Liver (tissue), 8 donors: ENCODE measurements at regions not wholly inside any gene's neighbourhood (a gene's known extent, or its start where the extent isn't known, plus 50 kb on each side); places are given as distances from the start of the nearest gene placed in this dataset.

Experiments
- DNase-seq: peaks from one replicate; pipeline ENCODE4 v3.0.0-alpha.2; 2017; ENCODE audit warnings: low spot score
- H3K27ac ChIP-seq, 2 donors: one replicate each; pipeline ENCODE4 v1.7.0; 2013; ENCODE audit warnings: inconsistent platforms in 2 of 2, low read length in 2 of 2, control low read depth in 1 of 2, low read depth in 1 of 2, mild to moderate bottlenecking in 1 of 2
- H3K27me3 ChIP-seq, 4 donors: one replicate each; pipeline versions ENCODE4 v1.6.1 to v1.7.0; 2013; ENCODE audit warnings: low read length in 3 of 4, inconsistent platforms in 1 of 4, mild to moderate bottlenecking in 1 of 4, moderate library complexity in 1 of 4; ENCODE audit not compliant: control insufficient read depth in 4 of 4, insufficient read depth in 4 of 4
- H3K36me3 ChIP-seq, 4 donors: one replicate each; pipeline versions ENCODE4 v1.6.1 to v1.7.0; 2013; ENCODE audit warnings: low read length in 3 of 4, mild to moderate bottlenecking in 3 of 4, low read depth in 1 of 4, moderate library complexity in 1 of 4; ENCODE audit not compliant: control insufficient read depth in 4 of 4, insufficient read depth in 3 of 4
- H3K4me1 ChIP-seq, 4 donors: one replicate each; pipeline versions ENCODE4 v1.6.1 to v1.7.0; 2013; ENCODE audit warnings: low read length in 3 of 4, mild to moderate bottlenecking in 3 of 4, moderate library complexity in 1 of 4; ENCODE audit not compliant: control insufficient read depth in 4 of 4, insufficient read depth in 4 of 4
- H3K4me3 ChIP-seq, 3 donors: one replicate each; pipeline versions ENCODE4 v1.6.1 to v1.7.0; 2013; ENCODE audit warnings: low read length in 3 of 3, control low read depth in 1 of 3, low read depth in 1 of 3, mild to moderate bottlenecking in 1 of 3
- H3K9ac ChIP-seq, 2 donors: one replicate each; pipeline ENCODE4 v1.7.0; 2013; ENCODE audit warnings: low read length in 2 of 2, mild to moderate bottlenecking in 2 of 2, moderate library complexity in 2 of 2, control low read depth in 1 of 2, low read depth in 1 of 2
- H3K9me3 ChIP-seq, 4 donors: one replicate each; pipeline versions ENCODE4 v1.6.1 to v1.7.0; 2013; ENCODE audit warnings: low read length in 3 of 4; ENCODE audit not compliant: control insufficient read depth in 4 of 4
- EGR1 ChIP-seq, 2 donors: IDR thresholded peaks; 2 replicates each; pipeline ENCODE4 v1.6.1; 2016 to 2018; ENCODE audit warnings: antibody characterized with exemption in 2 of 2, low read depth in 2 of 2
- FOXA1 ChIP-seq: IDR thresholded peaks from 2 replicates; pipeline ENCODE4 v1.6.1; 2016; ENCODE audit warnings: antibody characterized with exemption
- FOXA2 ChIP-seq: IDR thresholded peaks from 2 replicates; pipeline ENCODE4 v1.6.1; 2016; ENCODE audit warnings: antibody characterized with exemption
- GABPA ChIP-seq, 2 donors: IDR thresholded peaks in 1 of 2; conservative IDR thresholded peaks in 1 of 2; 2 replicates each; pipeline ENCODE4 v1.6.1; 2016; ENCODE audit warnings: antibody characterized with exemption in 2 of 2, mild to moderate bottlenecking in 1 of 2, moderate library complexity in 1 of 2
- HNF4A ChIP-seq, 2 donors: conservative IDR thresholded peaks; 2 replicates each; pipeline ENCODE4 v1.6.1; 2016; ENCODE audit warnings: antibody characterized with exemption in 2 of 2, mild to moderate bottlenecking in 2 of 2
- HNF4G ChIP-seq: IDR thresholded peaks from 2 replicates; pipeline ENCODE4 v1.6.1; 2016; ENCODE audit warnings: antibody characterized with exemption
- JUND ChIP-seq, 2 donors: IDR thresholded peaks; 2 replicates each; pipeline ENCODE4 v1.6.1; 2016; ENCODE audit warnings: antibody characterized with exemption in 2 of 2
- NR2F2 ChIP-seq: IDR thresholded peaks from 2 replicates; pipeline ENCODE4 v1.6.1; 2016; ENCODE audit warnings: antibody characterized with exemption
- RAD21 ChIP-seq, 2 donors: IDR thresholded peaks; 2 replicates each; pipeline ENCODE4 v1.6.1; 2016; ENCODE audit warnings: antibody characterized with exemption in 2 of 2, mild to moderate bottlenecking in 2 of 2
- RXRA ChIP-seq, 2 donors: IDR thresholded peaks; 2 replicates each; pipeline ENCODE4 v1.6.1; 2017 to 2018; ENCODE audit warnings: antibody characterized with exemption in 2 of 2, mild to moderate bottlenecking in 1 of 2
- SP1 ChIP-seq: IDR thresholded peaks from 2 replicates; pipeline ENCODE4 v1.6.1; 2018; ENCODE audit warnings: antibody characterized with exemption, mild to moderate bottlenecking
- TAF1 ChIP-seq: conservative IDR thresholded peaks from 2 replicates; pipeline ENCODE4 v1.6.1; 2016; ENCODE audit warnings: antibody characterized with exemption, mild to moderate bottlenecking
- YY1 ChIP-seq: IDR thresholded peaks from 2 replicates; pipeline ENCODE4 v1.6.1; 2016; ENCODE audit warnings: antibody characterized with exemption, mild to moderate bottlenecking
- WGBS: extraction: QIAGEN DNeasy Blood & Tissue Kit; methylation state at CpG from one replicate; pipeline ENCODE4 v1.1.7; 2013; 5-methylcytosine and 5-hydroxymethylcytosine counted together
- TF ChIP-seq, protein P1 (sequence below): IDR thresholded peaks from 2 replicates; pipeline ENCODE4 v1.6.1; 2016; ENCODE audit warnings: antibody characterized with exemption
- TF ChIP-seq, protein P2 (sequence below): IDR thresholded peaks from 2 replicates; pipeline ENCODE4 v1.6.1; 2016; ENCODE audit warnings: antibody characterized with exemption
- TF ChIP-seq, protein P3 (sequence below): IDR thresholded peaks from 2 replicates; pipeline ENCODE4 v1.6.1; 2016; ENCODE audit warnings: antibody characterized with exemption, mild to moderate bottlenecking
- TF ChIP-seq, protein P4 (sequence below): fragments of 150-350 bp; IDR thresholded peaks from 2 replicates; pipeline ENCODE4 v1.5.1; 2017; ENCODE audit warnings: improper control_type of control experiment, low read depth, low read length; ENCODE audit not compliant: missing input control
- TF ChIP-seq, protein P5 (sequence below): IDR thresholded peaks from 2 replicates; pipeline ENCODE4 v1.6.1; 2016; ENCODE audit warnings: antibody characterized with exemption
- donor health status: healthy.
- donor health status: healthy.
- donor health status: healthy.
- donor health status: healthy.
- donor health status: healthy.

DNA sequence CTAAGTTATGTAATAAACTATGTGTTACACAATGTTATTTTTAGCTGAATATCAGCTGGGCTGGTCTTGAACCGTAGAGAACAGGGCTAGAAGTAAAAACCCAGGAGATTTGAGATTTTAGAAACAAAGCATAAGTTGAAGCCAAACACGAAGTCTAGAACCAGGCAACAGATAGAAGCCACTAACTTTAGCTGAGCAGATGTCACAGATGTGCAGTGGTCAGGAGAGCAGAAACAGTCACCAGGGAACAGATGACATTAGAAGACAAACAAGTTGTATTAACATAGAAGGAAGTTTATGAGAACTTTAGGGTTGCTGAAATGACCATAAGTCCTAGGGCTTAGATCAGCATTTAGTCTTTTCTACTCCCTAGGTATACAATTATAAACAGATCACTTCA is 731.0 kb downstream of the ZNF385D start:
- TF ChIP-seq GABPA (IDR thresholded peaks at IDR 0.05 in 1 of 2, conservative IDR thresholded peaks at IDR 0.05 in 1 of 2) (no peak), HNF4A (conservative IDR thresholded peaks at IDR 0.05) (no peak), FOXA2 (no peak), SP1 (no peak), RAD21 (IDR thresholded peaks at IDR 0.05) (no peak), JUND (IDR thresholded peaks at IDR 0.05) (no peak), NR2F2 (no peak)
- TF ChIP-seq, protein P1, sequence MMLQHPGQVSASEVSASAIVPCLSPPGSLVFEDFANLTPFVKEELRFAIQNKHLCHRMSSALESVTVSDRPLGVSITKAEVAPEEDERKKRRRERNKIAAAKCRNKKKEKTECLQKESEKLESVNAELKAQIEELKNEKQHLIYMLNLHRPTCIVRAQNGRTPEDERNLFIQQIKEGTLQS: no peak
- TF ChIP-seq, protein P2, sequence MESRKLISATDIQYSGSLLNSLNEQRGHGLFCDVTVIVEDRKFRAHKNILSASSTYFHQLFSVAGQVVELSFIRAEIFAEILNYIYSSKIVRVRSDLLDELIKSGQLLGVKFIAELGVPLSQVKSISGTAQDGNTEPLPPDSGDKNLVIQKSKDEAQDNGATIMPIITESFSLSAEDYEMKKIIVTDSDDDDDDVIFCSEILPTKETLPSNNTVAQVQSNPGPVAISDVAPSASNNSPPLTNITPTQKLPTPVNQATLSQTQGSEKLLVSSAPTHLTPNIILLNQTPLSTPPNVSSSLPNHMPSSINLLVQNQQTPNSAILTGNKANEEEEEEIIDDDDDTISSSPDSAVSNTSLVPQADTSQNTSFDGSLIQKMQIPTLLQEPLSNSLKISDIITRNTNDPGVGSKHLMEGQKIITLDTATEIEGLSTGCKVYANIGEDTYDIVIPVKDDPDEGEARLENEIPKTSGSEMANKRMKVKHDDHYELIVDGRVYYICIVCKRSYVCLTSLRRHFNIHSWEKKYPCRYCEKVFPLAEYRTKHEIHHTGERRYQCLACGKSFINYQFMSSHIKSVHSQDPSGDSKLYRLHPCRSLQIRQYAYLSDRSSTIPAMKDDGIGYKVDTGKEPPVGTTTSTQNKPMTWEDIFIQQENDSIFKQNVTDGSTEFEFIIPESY: no peak
- TF ChIP-seq, protein P3, sequence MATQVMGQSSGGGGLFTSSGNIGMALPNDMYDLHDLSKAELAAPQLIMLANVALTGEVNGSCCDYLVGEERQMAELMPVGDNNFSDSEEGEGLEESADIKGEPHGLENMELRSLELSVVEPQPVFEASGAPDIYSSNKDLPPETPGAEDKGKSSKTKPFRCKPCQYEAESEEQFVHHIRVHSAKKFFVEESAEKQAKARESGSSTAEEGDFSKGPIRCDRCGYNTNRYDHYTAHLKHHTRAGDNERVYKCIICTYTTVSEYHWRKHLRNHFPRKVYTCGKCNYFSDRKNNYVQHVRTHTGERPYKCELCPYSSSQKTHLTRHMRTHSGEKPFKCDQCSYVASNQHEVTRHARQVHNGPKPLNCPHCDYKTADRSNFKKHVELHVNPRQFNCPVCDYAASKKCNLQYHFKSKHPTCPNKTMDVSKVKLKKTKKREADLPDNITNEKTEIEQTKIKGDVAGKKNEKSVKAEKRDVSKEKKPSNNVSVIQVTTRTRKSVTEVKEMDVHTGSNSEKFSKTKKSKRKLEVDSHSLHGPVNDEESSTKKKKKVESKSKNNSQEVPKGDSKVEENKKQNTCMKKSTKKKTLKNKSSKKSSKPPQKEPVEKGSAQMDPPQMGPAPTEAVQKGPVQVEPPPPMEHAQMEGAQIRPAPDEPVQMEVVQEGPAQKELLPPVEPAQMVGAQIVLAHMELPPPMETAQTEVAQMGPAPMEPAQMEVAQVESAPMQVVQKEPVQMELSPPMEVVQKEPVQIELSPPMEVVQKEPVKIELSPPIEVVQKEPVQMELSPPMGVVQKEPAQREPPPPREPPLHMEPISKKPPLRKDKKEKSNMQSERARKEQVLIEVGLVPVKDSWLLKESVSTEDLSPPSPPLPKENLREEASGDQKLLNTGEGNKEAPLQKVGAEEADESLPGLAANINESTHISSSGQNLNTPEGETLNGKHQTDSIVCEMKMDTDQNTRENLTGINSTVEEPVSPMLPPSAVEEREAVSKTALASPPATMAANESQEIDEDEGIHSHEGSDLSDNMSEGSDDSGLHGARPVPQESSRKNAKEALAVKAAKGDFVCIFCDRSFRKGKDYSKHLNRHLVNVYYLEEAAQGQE: no peak
- no peaks in the 10 kb centered on the region for H3K27me3 ChIP-seq
- H3K9me3 ChIP-seq: no peaks in the 10 kb centered on the region
- no peak overlapping the region for H3K4me3 ChIP-seq
- no peak for DNase-seq
- no peaks in the 10 kb centered on the region for H3K36me3 ChIP-seq
- no peaks in the 10 kb centered on the region for H3K4me1 ChIP-seq
- no peak overlapping the region for H3K9ac ChIP-seq
- H3K27ac ChIP-seq: no peak overlapping the region
- 63% methylated on average over 2 of the region's 2 CpGs for WGBS

DNA sequence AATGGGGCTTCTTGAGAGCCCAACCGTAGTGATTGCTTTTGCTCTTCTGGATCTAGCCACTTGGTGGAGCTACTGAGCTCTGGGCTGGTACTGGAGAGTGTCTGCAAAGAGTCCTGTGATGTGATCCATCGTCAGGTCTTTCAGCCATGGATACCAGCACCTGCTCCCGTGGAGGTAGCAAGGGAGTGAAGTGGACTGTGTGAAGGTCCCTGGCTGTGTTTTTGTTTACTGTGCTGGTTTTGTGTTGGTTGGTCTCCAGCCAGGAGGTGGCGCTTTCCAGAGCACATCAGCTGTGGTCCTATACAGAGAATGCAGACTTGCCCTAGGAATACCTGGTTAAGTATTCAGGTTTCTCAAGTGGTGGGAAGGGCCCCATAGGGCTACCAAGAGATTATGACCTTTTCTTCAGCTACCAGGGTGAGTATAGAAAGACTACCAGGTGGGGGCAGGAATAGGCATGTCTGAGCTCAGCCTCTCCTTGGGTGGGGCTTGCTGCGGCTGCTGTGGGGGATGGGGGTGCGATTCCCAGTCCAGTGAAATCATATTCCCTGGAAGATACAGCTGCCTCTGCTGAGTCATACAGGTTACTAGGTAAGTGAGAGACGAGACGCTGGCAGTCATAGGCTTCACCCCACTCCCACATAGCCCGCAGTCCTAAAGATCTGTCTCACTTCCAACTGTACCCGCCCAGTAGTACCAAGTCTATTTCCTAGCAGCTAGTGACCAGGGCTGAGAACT is 733.7 kb downstream of the ZNF385D start:
- WGBS: 85% methylated on average over 10 of the region's 10 CpGs
- TF ChIP-seq TAF1: no peak
- TF ChIP-seq SP1: no peak
- no peak for TF ChIP-seq EGR1 (IDR thresholded peaks at IDR 0.05; ENCODE audit: low read depth in 2 of 2)
- no peak for TF ChIP-seq GABPA (IDR thresholded peaks at IDR 0.05 in 1 of 2, conservative IDR thresholded peaks at IDR 0.05 in 1 of 2)
- TF ChIP-seq, protein P3: no peak
- TF ChIP-seq HNF4G: no peak
- no peak for TF ChIP-seq FOXA1
- no peak for TF ChIP-seq NR2F2
- TF ChIP-seq RXRA (IDR thresholded peaks at IDR 0.05): no peak
- TF ChIP-seq, protein P4, sequence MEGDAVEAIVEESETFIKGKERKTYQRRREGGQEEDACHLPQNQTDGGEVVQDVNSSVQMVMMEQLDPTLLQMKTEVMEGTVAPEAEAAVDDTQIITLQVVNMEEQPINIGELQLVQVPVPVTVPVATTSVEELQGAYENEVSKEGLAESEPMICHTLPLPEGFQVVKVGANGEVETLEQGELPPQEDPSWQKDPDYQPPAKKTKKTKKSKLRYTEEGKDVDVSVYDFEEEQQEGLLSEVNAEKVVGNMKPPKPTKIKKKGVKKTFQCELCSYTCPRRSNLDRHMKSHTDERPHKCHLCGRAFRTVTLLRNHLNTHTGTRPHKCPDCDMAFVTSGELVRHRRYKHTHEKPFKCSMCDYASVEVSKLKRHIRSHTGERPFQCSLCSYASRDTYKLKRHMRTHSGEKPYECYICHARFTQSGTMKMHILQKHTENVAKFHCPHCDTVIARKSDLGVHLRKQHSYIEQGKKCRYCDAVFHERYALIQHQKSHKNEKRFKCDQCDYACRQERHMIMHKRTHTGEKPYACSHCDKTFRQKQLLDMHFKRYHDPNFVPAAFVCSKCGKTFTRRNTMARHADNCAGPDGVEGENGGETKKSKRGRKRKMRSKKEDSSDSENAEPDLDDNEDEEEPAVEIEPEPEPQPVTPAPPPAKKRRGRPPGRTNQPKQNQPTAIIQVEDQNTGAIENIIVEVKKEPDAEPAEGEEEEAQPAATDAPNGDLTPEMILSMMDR: no peak
- no peak for TF ChIP-seq YY1
- TF ChIP-seq, protein P5, sequence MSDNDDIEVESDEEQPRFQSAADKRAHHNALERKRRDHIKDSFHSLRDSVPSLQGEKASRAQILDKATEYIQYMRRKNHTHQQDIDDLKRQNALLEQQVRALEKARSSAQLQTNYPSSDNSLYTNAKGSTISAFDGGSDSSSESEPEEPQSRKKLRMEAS: no peak
- TF ChIP-seq JUND (IDR thresholded peaks at IDR 0.05): no peak
- TF ChIP-seq FOXA2: no peak
- no peak for TF ChIP-seq HNF4A (conservative IDR thresholded peaks at IDR 0.05)
- TF ChIP-seq, protein P1: no peak

More for the DNA sequence above, 733.7 kb downstream of the ZNF385D start:
- H3K4me3 ChIP-seq: no peak overlapping the region
- no peaks in the 10 kb centered on the region for H3K9me3 ChIP-seq
- no peaks in the 10 kb centered on the region for H3K27me3 ChIP-seq
- H3K36me3 ChIP-seq: no peaks in the 10 kb centered on the region
- H3K9ac ChIP-seq: no peak overlapping the region
- no peak overlapping the region for H3K27ac ChIP-seq
- no peak for DNase-seq
- no peaks in the 10 kb centered on the region for H3K4me1 ChIP-seq
